ACC112 (cell line): ENCODE measurements at regions not wholly inside any gene's neighbourhood (a gene's known extent, or its start where the extent isn't known, plus 50 kb on each side); places are given as distances from the start of the nearest gene placed in this dataset.
"Not testable (repeated sequence)": the region's sequence is repeated elsewhere in the genome, so short reads cannot be mapped to it uniquely, and the experiment has no call there.

Experiments
- H2AFZ ChIP-seq: fragments of 200-600 bp; sonication (generic); one replicate; pipeline ENCODE4 v1.6.0; 2017; ENCODE audit warnings: antibody characterized with exemption, low read length; ENCODE audit not compliant: unreplicated experiment
- H3K27ac ChIP-seq: fragments of 200-600 bp; sonication (generic); 2 replicates; pipeline ENCODE4 v1.5.1; 2014; ENCODE audit warnings: low read depth, mild to moderate bottlenecking, antibody characterized with exemption, low read length, moderate library complexity
- H3K27me3 ChIP-seq: fragments of 200-600 bp; sonication (generic); 2 replicates; pipeline ENCODE4 v1.6.1; 2014; ENCODE audit warnings: mild to moderate bottlenecking, antibody characterized with exemption, low read length, moderate library complexity, mixed read lengths; ENCODE audit not compliant: insufficient read depth
- H3K36me3 ChIP-seq: fragments of 200-600 bp; sonication (generic); 2 replicates; pipeline ENCODE4 v1.6.1; 2016; ENCODE audit warnings: mild to moderate bottlenecking, antibody characterized with exemption, low read length, moderate library complexity, mixed read lengths; ENCODE audit not compliant: insufficient read depth
- H3K4me1 ChIP-seq: fragments of 200-600 bp; sonication (generic); one replicate; pipeline ENCODE4 v1.6.1; 2016; ENCODE audit warnings: low read length, mixed read lengths; ENCODE audit not compliant: insufficient read depth, unreplicated experiment, control insufficient read depth
- H3K4me3 ChIP-seq: fragments of 200-600 bp; sonication (generic); 2 replicates; pipeline ENCODE4 v1.5.1; 2014; ENCODE audit warnings: mild to moderate bottlenecking, low read depth, low read length
- H3K79me2 ChIP-seq: fragments of 200-600 bp; sonication (generic); one replicate; pipeline ENCODE4 v1.6.0; 2016; ENCODE audit warnings: low read length; ENCODE audit not compliant: control insufficient read depth, unreplicated experiment, insufficient read depth

- not testable (repeated sequence) for H3K4me1 ChIP-seq, H3K27ac ChIP-seq, H3K36me3 ChIP-seq, H3K79me2 ChIP-seq, H3K27me3 ChIP-seq
- H2AFZ ChIP-seq, result peak overlapping the region; percentile 98
- H3K4me3 ChIP-seq, result peak overlapping the region; percentile 79
Observed at GRCh38 chr20:25864963-25865714, 168.5 kb upstream of the ZNF337 start.

- Histone ChIP-seq H3K4me3 (no peak overlapping the region), H3K27ac (no peak overlapping the region), H3K27me3 (peaks cover 9% of the 10 kb centered on the region; the same call in 1 of the 2 replicates), H3K79me2 (no peaks in the 10 kb centered on the region), H3K4me1 (peaks cover 3% of the 10 kb centered on the region), H2AFZ (no peak overlapping the region), H3K36me3 (no peaks in the 10 kb centered on the region)
Observed at GRCh38 chr20:25864326-25864962, 167.8 kb upstream of the ZNF337 start.

GRCh38 chr20:25863536-25864325 lies 167.1 kb upstream of the ZNF337 start:
- peaks cover 3% of the 10 kb centered on the region for H3K4me1 ChIP-seq
- peaks cover 9% of the 10 kb centered on the region; the same call in 1 of the 2 replicates for H3K27me3 ChIP-seq
- no peaks in the 10 kb centered on the region for H3K36me3 ChIP-seq
- peak overlapping the region; percentile 73 for H3K4me3 ChIP-seq
- no peak overlapping the region for H3K27ac ChIP-seq
- H3K79me2 ChIP-seq, result no peaks in the 10 kb centered on the region
- H2AFZ ChIP-seq, result peak overlapping the region; percentile 85

GRCh38 chr20:25862967-25863530 lies 166.4 kb upstream of the ZNF337 start:
- H3K36me3 ChIP-seq, H3K79me2 ChIP-seq, H3K4me1 ChIP-seq, H3K27me3 ChIP-seq, H3K27ac ChIP-seq: not testable (repeated sequence)
- peak overlapping the region; percentile 73 for H3K4me3 ChIP-seq
- peak overlapping the region; percentile 85 for H2AFZ ChIP-seq

- Histone ChIP-seq H3K79me2 (no peaks in the 10 kb centered on the region), H2AFZ (no peak overlapping the region), H3K4me3 (no peak overlapping the region), H3K36me3 (no peaks in the 10 kb centered on the region), H3K27ac (no peak overlapping the region), H3K27me3 (peaks cover 9% of the 10 kb centered on the region; the same call in 1 of the 2 replicates), H3K4me1 (peaks cover 3% of the 10 kb centered on the region)
Observed at GRCh38 chr20:25860531-25861150, 164.0 kb upstream of the ZNF337 start.

GRCh38 chr20:25859649-25860530 lies 163.2 kb upstream of the ZNF337 start:
- no peak overlapping the region for H3K27ac ChIP-seq
- no peaks in the 10 kb centered on the region for H3K36me3 ChIP-seq
- H3K79me2 ChIP-seq, result no peaks in the 10 kb centered on the region
- H3K4me3 ChIP-seq, result peak overlapping the region; percentile 40; the same call in 1 of the 2 replicates
- H3K27me3 ChIP-seq, result peaks cover 9% of the 10 kb centered on the region; the same call in 1 of the 2 replicates
- peaks cover 3% of the 10 kb centered on the region for H3K4me1 ChIP-seq
- H2AFZ ChIP-seq, result no peak overlapping the region

- H3K79me2 ChIP-seq, result no peaks in the 10 kb centered on the region
- peaks cover 3% of the 10 kb centered on the region for H3K4me1 ChIP-seq
- peaks cover 9% of the 10 kb centered on the region; the same call in 1 of the 2 replicates for H3K27me3 ChIP-seq
- H3K4me3 ChIP-seq, result peak overlapping the region; percentile 63
- no peak overlapping the region for H2AFZ ChIP-seq
- no peak overlapping the region for H3K27ac ChIP-seq
- H3K36me3 ChIP-seq, result no peaks in the 10 kb centered on the region
Observed at GRCh38 chr20:25858495-25859425, 162.1 kb upstream of the ZNF337 start.

GRCh38 chr20:25857091-25857788 lies 160.6 kb upstream of the ZNF337 start:
- not testable (repeated sequence) for H3K27ac ChIP-seq, H3K4me3 ChIP-seq, H3K27me3 ChIP-seq, H3K79me2 ChIP-seq, H3K36me3 ChIP-seq, H3K4me1 ChIP-seq, H2AFZ ChIP-seq
